ENCODE measurements at regions not wholly inside any gene's neighbourhood (a gene's known extent, or its start where the extent isn't known, plus 50 kb on each side); places are given as distances from the start of the nearest gene placed in this dataset.

DNA sequence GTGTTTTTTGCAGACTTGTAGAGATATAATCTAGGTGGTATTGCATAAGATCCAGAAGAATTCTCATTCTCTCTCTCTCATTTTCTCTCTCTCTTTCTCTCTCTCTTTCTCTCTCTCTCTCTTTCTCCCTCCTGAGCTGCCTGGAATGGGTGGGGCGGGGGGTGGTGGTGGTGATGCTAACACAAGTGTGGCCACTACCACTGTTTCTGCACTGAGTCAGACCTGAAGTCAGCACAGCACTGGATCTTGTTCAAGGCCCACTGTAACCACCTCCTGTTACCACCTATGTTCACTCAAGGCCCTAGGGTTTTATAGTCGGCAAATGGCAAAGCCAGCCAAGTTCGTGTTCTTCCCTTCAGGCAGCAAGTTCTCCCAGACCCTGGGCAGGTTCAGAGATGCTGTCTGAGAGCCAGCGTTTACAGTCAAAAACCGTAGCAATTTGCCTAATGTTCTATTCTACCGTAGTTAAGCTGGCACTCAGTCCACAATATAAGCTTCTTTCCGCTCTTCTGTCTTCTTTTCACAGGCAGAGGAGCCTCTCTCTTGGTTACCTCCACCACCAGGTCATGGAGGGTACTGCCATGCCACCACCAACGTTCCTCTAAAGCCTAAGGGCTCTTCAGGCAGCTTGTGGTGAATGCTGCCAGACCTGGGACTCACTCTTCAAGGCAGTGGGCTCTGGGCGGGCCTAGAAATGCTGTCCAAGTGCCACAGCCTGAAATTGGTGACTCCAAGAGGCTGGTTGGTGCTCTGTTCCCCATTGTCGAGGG, 235.7 kb upstream of the PRR16 start:
- Histone ChIP-seq H3K9me3 (no peaks in the 10 kb centered on the region), H3K27ac (no peak overlapping the region), H3K4me1 (replicated peaks) (peaks cover 2% of the 10 kb centered on the region), H3K36me3 (no peaks in the 10 kb centered on the region), H3K27me3 (replicated peaks; ENCODE audit: insufficient read depth) (no peaks in the 10 kb centered on the region), H3K4me3 (no peak overlapping the region)
- intact Hi-C loops (cut with DNase I), result no loop called here
- TF ChIP-seq, protein P1, sequence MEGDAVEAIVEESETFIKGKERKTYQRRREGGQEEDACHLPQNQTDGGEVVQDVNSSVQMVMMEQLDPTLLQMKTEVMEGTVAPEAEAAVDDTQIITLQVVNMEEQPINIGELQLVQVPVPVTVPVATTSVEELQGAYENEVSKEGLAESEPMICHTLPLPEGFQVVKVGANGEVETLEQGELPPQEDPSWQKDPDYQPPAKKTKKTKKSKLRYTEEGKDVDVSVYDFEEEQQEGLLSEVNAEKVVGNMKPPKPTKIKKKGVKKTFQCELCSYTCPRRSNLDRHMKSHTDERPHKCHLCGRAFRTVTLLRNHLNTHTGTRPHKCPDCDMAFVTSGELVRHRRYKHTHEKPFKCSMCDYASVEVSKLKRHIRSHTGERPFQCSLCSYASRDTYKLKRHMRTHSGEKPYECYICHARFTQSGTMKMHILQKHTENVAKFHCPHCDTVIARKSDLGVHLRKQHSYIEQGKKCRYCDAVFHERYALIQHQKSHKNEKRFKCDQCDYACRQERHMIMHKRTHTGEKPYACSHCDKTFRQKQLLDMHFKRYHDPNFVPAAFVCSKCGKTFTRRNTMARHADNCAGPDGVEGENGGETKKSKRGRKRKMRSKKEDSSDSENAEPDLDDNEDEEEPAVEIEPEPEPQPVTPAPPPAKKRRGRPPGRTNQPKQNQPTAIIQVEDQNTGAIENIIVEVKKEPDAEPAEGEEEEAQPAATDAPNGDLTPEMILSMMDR (IDR thresholded peaks at IDR 0.05), result no peak
- TF ChIP-seq POLR2A (IDR thresholded peaks at IDR 0.05), result no peak
- TF ChIP-seq POLR2AphosphoS5 (IDR thresholded peaks at IDR 0.05), result no peak
- 87% methylated on average over 10 of the region's 10 CpGs for WGBS
- no peak for DNase-seq (ENCODE audit: low spot score)

DNA sequence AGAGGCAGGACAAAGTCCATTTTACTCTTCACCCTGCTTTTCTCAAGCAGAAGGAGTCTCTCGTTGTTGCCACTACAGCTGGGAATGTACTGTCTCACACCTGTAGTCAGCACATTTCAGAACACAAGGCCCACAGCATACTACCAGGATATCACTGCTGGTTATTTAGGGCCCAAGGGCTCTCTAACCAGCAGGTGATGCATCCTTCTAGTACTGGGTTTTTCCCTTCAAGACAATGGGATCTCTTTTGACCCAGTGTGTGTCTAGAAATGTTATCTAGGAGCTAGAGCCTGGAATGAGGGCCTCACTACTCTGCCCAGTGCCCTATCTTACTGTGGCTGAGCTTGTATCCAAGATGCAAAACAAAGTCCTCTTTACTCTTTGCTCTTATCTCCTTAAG, 235.1 kb upstream of the PRR16 start:
- TF ChIP-seq POLR2AphosphoS5 (IDR thresholded peaks at IDR 0.05) (no peak), POLR2A (IDR thresholded peaks at IDR 0.05) (no peak)
- TF ChIP-seq, protein P1 (IDR thresholded peaks at IDR 0.05), result no peak
- Histone ChIP-seq H3K4me1 (replicated peaks) (peaks cover 2% of the 10 kb centered on the region), H3K9me3 (no peaks in the 10 kb centered on the region), H3K4me3 (no peak overlapping the region), H3K27ac (no peak overlapping the region), H3K36me3 (no peaks in the 10 kb centered on the region), H3K27me3 (replicated peaks; ENCODE audit: insufficient read depth) (no peaks in the 10 kb centered on the region)
- intact Hi-C loops (cut with DNase I), result no loop called here
- no peak for DNase-seq (ENCODE audit: low spot score)
- WGBS, result 100% methylated on average over 1 of the region's 1 CpG

DNA sequence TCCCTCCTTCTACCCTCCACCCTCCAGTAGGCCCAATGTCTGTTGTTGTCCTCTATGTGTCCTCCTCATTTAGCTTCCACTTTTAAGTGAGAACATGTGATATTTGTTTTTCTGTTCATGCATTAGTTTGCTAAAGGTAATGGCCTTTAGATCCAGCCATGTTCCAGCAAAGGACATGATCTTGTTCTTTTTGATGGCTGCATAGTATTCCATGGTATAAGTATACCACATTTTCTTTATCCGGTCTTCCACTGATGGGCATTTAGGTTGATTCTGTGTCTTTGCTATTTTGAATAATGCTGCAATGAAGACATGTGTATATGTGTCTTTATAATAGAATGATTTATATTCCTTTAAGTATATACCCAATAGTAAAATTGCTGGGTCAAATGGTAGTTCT, 232.5 kb upstream of the PRR16 start:
- no peak overlapping the region for H3K4me3 ChIP-seq
- no peaks in the 10 kb centered on the region for H3K27me3 ChIP-seq (replicated peaks; ENCODE audit: insufficient read depth)
- TF ChIP-seq POLR2AphosphoS5 (IDR thresholded peaks at IDR 0.05) (no peak), POLR2A (IDR thresholded peaks at IDR 0.05) (no peak)
- TF ChIP-seq, protein P1 (IDR thresholded peaks at IDR 0.05), result no peak
- H3K36me3 ChIP-seq, result no peaks in the 10 kb centered on the region
- H3K9me3 ChIP-seq, result no peaks in the 10 kb centered on the region
- intact Hi-C loops (cut with DNase I), result no loop called here
- DNase-seq (ENCODE audit: low spot score), result no peak
- H3K4me1 ChIP-seq (replicated peaks), result no peaks in the 10 kb centered on the region
- H3K27ac ChIP-seq, result no peak overlapping the region
- WGBS, result 100% methylated on average over 1 of the region's 1 CpG

DNA sequence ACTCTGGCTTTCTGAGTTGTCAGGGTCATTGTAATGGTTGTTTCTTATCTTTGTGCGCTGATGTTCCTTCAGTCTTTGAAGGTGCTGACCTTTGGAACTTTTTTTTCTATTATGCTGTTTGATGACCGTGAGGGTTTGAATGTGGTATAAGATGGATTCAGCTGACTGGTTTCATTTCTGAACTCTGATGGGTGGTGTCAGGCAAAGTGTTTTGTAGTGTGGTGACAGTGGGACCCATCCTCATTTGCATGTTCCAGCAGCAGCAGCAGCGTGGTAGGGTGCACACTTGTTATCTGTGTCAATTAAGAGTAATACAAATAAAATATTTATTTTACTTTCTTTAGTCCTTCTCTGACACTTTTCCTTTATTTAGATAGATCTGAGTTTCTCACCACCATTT, 227.7 kb upstream of the PRR16 start:
- Histone ChIP-seq H3K36me3 (no peaks in the 10 kb centered on the region), H3K9me3 (no peaks in the 10 kb centered on the region), H3K4me1 (replicated peaks) (no peaks in the 10 kb centered on the region), H3K4me3 (no peak overlapping the region), H3K27me3 (replicated peaks; ENCODE audit: insufficient read depth) (no peaks in the 10 kb centered on the region), H3K27ac (no peak overlapping the region)
- 85% methylated on average over 3 of the region's 3 CpGs for WGBS
- DNase-seq (ENCODE audit: low spot score), result no peak
- TF ChIP-seq POLR2AphosphoS5 (IDR thresholded peaks at IDR 0.05) (no peak), POLR2A (IDR thresholded peaks at IDR 0.05) (no peak)
- TF ChIP-seq, protein P1 (IDR thresholded peaks at IDR 0.05), result no peak
- intact Hi-C loops (cut with DNase I), result no loop called here

DNA sequence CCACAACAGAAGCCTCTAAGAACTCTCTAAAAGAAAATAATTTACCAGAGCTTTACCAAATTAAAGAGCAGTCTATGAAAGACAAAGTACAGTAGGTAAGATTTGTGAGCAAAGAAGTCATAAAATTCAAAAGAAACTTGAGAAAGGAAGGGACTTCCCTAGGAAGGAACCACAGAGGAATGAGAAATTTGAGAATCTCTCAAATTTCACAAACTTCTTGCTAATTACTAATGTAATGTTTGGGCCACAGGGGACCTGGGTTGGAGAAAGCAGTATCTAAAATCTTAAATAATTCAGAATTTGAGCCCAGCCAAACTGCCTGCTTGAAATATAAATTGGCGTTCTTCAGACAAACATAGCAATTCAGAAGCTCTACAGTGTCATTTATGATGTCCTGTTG, 225.0 kb upstream of the PRR16 start:
- Histone ChIP-seq H3K4me1 (replicated peaks) (no peaks in the 10 kb centered on the region), H3K4me3 (no peak overlapping the region), H3K27ac (no peak overlapping the region), H3K9me3 (no peaks in the 10 kb centered on the region), H3K36me3 (no peaks in the 10 kb centered on the region), H3K27me3 (replicated peaks; ENCODE audit: insufficient read depth) (no peaks in the 10 kb centered on the region)
- no peak for TF ChIP-seq POLR2A (IDR thresholded peaks at IDR 0.05)
- TF ChIP-seq, protein P1 (IDR thresholded peaks at IDR 0.05), result no peak
- TF ChIP-seq POLR2AphosphoS5 (IDR thresholded peaks at IDR 0.05), result no peak
- WGBS, result 55% methylated on average over 1 of the region's 1 CpG
- no peak for DNase-seq (ENCODE audit: low spot score)
- intact Hi-C loops (cut with DNase I), result loop anchor here (2.0 kb wide), 1 partner anchor 30 kb away; no protein-coding TSS in a partner anchor
